ENCODE measurements at regions not wholly inside any gene's neighbourhood (a gene's known extent, or its start where the extent isn't known, plus 50 kb on each side); places are given as distances from the start of the nearest gene placed in this dataset.

GRCh38 chr16:11465675-11466074 lies 120.4 kb downstream of the RMI2 start:
- DNase-seq (no peak), ATAC-seq (no peak)
- intact Hi-C loops (cut with DNase I) = no loop called here

GRCh38 chr16:11470676-11471415 lies 115.9 kb downstream of the LITAF start:
- intact Hi-C loops (cut with DNase I) = no loop called here
- ATAC-seq (no peak), DNase-seq (no peak)
- Histone ChIP-seq H3K4me3 (no peak overlapping the region), H3K36me3 (no peaks in the 10 kb centered on the region), H3K27ac (no peak overlapping the region), H3K4me1 (no peaks in the 10 kb centered on the region), H3K27me3 (no peaks in the 10 kb centered on the region), H3K9me3 (no peaks in the 10 kb centered on the region)
- no peak for TF ChIP-seq CTCF (IDR thresholded peaks at IDR 0.05)

More at GRCh38 chr16:11465675-11466074, 120.4 kb downstream of the RMI2 start:
- H3K9me3 ChIP-seq = no peaks in the 10 kb centered on the region
- H3K4me1 ChIP-seq = no peaks in the 10 kb centered on the region
- H3K36me3 ChIP-seq = no peaks in the 10 kb centered on the region
- no peaks in the 10 kb centered on the region for H3K27me3 ChIP-seq
- H3K4me3 ChIP-seq = no peak overlapping the region
- no peak for TF ChIP-seq CTCF (IDR thresholded peaks at IDR 0.05)
- H3K27ac ChIP-seq = no peak overlapping the region

DNA sequence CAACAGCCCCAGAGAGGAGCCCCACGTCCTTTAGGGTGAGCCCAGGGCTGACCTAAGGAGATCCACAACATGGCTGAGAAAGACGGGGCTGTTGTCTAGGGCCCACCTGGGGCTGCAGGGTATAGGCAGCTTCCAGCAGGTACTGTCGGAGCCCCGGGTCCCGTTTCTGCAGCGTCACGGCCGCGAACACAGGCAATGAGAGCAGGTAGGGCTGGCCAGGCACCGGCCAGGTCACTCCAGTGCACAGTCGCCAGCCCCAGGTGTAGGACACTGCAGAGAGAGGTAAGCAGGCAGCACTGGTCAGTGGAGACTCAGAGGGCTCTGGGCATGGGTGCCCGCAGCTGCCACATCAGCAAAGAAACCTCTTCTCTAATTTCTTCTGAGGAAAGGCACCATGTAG lies 115.2 kb downstream of the LITAF start:
- Histone ChIP-seq H3K4me1 (no peaks in the 10 kb centered on the region), H3K4me3 (no peak overlapping the region), H3K9me3 (no peaks in the 10 kb centered on the region), H3K36me3 (no peaks in the 10 kb centered on the region), H3K27me3 (no peaks in the 10 kb centered on the region), H3K27ac (no peak overlapping the region)
- intact Hi-C loops (cut with DNase I) = no loop called here
- no peak for TF ChIP-seq CTCF (IDR thresholded peaks at IDR 0.05)
- no peak for ATAC-seq
- DNase-seq = no peak

DNA sequence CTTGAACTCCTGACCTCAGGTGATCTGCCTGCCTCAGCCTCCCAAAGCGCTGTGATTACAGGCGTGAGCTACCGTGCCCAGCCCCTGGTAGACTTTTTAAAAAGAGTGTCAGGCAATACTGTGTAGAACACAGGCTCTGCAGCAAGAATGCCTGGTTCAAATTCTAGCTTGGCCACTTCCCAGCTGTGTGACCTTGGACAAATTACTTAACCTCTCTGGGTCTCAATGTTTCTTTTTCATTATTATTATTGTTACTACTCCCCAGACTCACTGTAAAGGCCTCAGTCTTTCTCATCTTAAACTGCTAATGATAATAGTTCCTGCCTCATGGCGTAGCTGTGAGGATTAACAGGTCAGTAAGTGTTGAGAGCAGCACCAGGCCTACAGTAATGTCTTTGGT lies 114.3 kb downstream of the LITAF start:
- Histone ChIP-seq H3K4me3 (no peak overlapping the region), H3K9me3 (no peaks in the 10 kb centered on the region), H3K27me3 (no peaks in the 10 kb centered on the region), H3K4me1 (no peaks in the 10 kb centered on the region), H3K27ac (no peak overlapping the region), H3K36me3 (no peaks in the 10 kb centered on the region)
- DNase-seq (no peak), ATAC-seq (no peak)
- intact Hi-C loops (cut with DNase I) = no loop called here
- TF ChIP-seq CTCF (IDR thresholded peaks at IDR 0.05) = no peak

GRCh38 chr16:11472851-11473250 lies 113.9 kb downstream of the LITAF start:
- Histone ChIP-seq H3K27ac (no peak overlapping the region), H3K9me3 (no peaks in the 10 kb centered on the region), H3K36me3 (no peaks in the 10 kb centered on the region), H3K4me1 (no peaks in the 10 kb centered on the region), H3K4me3 (no peak overlapping the region), H3K27me3 (no peaks in the 10 kb centered on the region)
- TF ChIP-seq CTCF (IDR thresholded peaks at IDR 0.05) = no peak
- DNase-seq (no peak), ATAC-seq (no peak)
- intact Hi-C loops (cut with DNase I) = no loop called here

Data from left lung (tissue), 4 donors.